GM23338 (cell line): ENCODE measurements at regions not wholly inside any gene's neighbourhood (a gene's known extent, or its start where the extent isn't known, plus 50 kb on each side); places are given as distances from the start of the nearest gene placed in this dataset.

Experiments
- ATAC-seq: fragments of 200-7000 bp; cut with Tn5 transposase; 3 replicates; pipeline ENCODE4 v1.9.1; 2020
- DNase-seq: peaks from one replicate; pipeline ENCODE4 v3.0.0-alpha.2; 2015; ENCODE audit warnings: low spot score
- H2AFZ ChIP-seq: fragments of 200-600 bp; sonication (generic); 2 replicates; pipeline ENCODE4 v1.8.0; 2016; ENCODE audit warnings: antibody characterized with exemption, mild to moderate bottlenecking, moderate library complexity
- H3F3A ChIP-seq: fragments of 200-600 bp; sonication (generic); replicated peaks from 2 replicates; pipeline ENCODE4 v1.8.0; 2017; ENCODE audit warnings: antibody characterized with exemption, mixed run types, low read depth
- H3K27ac ChIP-seq: fragments of 200-600 bp; sonication (generic); 2 replicates; pipeline ENCODE4 v1.6.1; 2016; ENCODE audit warnings: low read depth
- H3K27me3 ChIP-seq: fragments of 200-600 bp; sonication (generic); 2 replicates; pipeline ENCODE4 v1.8.0; 2016; ENCODE audit warnings: mild to moderate bottlenecking, mixed run types, moderate library complexity; ENCODE audit not compliant: insufficient read depth
- H3K36me3 ChIP-seq: fragments of 200-600 bp; sonication (generic); 2 replicates; pipeline ENCODE4 v1.8.0; 2016; ENCODE audit warnings: mild to moderate bottlenecking; ENCODE audit not compliant: insufficient read depth
- H3K4me1 ChIP-seq: fragments of 200-600 bp; sonication (generic); 2 replicates; pipeline ENCODE4 v1.8.0; 2016; ENCODE audit warnings: mild to moderate bottlenecking, moderate library complexity; ENCODE audit not compliant: insufficient read depth
- H3K4me2 ChIP-seq: fragments of 200-600 bp; sonication (generic); 2 replicates; pipeline ENCODE4 v1.7.1; 2017; ENCODE audit warnings: mixed run types
- H3K4me3 ChIP-seq: fragments of 200-600 bp; sonication (generic); 2 replicates; pipeline ENCODE4 v1.6.1; 2016; ENCODE audit warnings: mixed run types
- H3K79me2 ChIP-seq: fragments of 200-600 bp; sonication (generic); replicated peaks from 2 replicates; pipeline ENCODE4 v1.8.0; 2017; ENCODE audit warnings: mild to moderate bottlenecking; ENCODE audit not compliant: insufficient read depth
- H3K9me2 ChIP-seq: fragments of 200-600 bp; sonication (generic); 2 replicates; pipeline ENCODE4 v1.8.0; 2017; ENCODE audit not compliant: insufficient read depth
- H4K20me1 ChIP-seq: fragments of 200-600 bp; sonication (generic); replicated peaks from 2 replicates; pipeline ENCODE4 v1.8.0; 2017; ENCODE audit warnings: mild to moderate bottlenecking; ENCODE audit not compliant: insufficient read depth
- H3K27ac Mint-ChIP-seq: 2 replicates; pipeline ENCODE4 v1.8.0; 2020; ENCODE audit warnings: inconsistent platforms, mild to moderate bottlenecking, moderate library complexity, mixed read lengths
- H3K27me3 Mint-ChIP-seq: 3 replicates; pipeline ENCODE4 v1.8.0; 2022; ENCODE audit warnings: low read depth, mild to moderate bottlenecking, moderate library complexity, mixed read lengths, inconsistent platforms; ENCODE audit not compliant: insufficient read depth, poor library complexity
- H3K36me3 Mint-ChIP-seq: 3 replicates; pipeline ENCODE4 v1.8.0; 2021; ENCODE audit warnings: low read depth, mild to moderate bottlenecking, inconsistent platforms, moderate library complexity, mixed read lengths
- H3K4me1 Mint-ChIP-seq: 3 replicates; pipeline ENCODE4 v1.8.0; 2020; ENCODE audit warnings: mild to moderate bottlenecking, inconsistent platforms, mixed read lengths
- H3K4me3 Mint-ChIP-seq: 3 replicates; pipeline ENCODE4 v1.8.0; 2021; ENCODE audit warnings: moderate library complexity, mild to moderate bottlenecking, inconsistent platforms, mixed read lengths
- H3K9me3 Mint-ChIP-seq: 3 replicates; pipeline ENCODE4 v1.8.0; 2020; ENCODE audit warnings: moderate library complexity, mild to moderate bottlenecking, inconsistent platforms, mixed read lengths
- CREB1 ChIP-seq: fragments of 250-450 bp; sonication (Bioruptor Pico); IDR thresholded peaks from 2 replicates; pipeline ENCODE4 v1.5.0; 2020; ENCODE audit warnings: low read depth, mild to moderate bottlenecking, moderate library complexity
- CTCF ChIP-seq, 2 experiments: fragments of 200-600 bp in 1 of 2; sonication (generic) in 1 of 2; conservative IDR thresholded peaks; 2 replicates each; pipeline versions ENCODE4 v1.5.1 to v1.6.1; 2016 to 2017; ENCODE audit warnings: antibody characterized with exemption in 2 of 2, low read depth in 2 of 2, mild to moderate bottlenecking in 2 of 2, moderate library complexity in 1 of 2
- ETS1 ChIP-seq: IDR thresholded peaks from 2 replicates; pipeline ENCODE4 v1.6.1; 2016; ENCODE audit warnings: antibody characterized with exemption
- EZH2 ChIP-seq: fragments of 200-600 bp; sonication (generic); IDR thresholded peaks from one replicate; pipeline ENCODE4 v1.8.0; 2017; ENCODE audit warnings: antibody characterized with exemption, mild to moderate bottlenecking, low read depth; ENCODE audit not compliant: unreplicated experiment
- EZH2phosphoT487 ChIP-seq: fragments of 200-600 bp; sonication (generic); IDR thresholded peaks from one replicate; pipeline ENCODE4 v1.8.1; 2018; ENCODE audit warnings: antibody characterized with exemption; ENCODE audit not compliant: unreplicated experiment
- JUNB ChIP-seq: IDR thresholded peaks from one replicate; pipeline ENCODE4 v1.6.1; 2016; ENCODE audit warnings: antibody characterized with exemption; ENCODE audit not compliant: unreplicated experiment
- NANOG ChIP-seq: IDR thresholded peaks from 2 replicates; pipeline ENCODE4 v1.6.1; 2016; ENCODE audit warnings: antibody characterized with exemption, borderline replicate concordance
- POLR2AphosphoS5 ChIP-seq: IDR thresholded peaks from 2 replicates; pipeline ENCODE4 v1.6.1; 2016; ENCODE audit warnings: antibody characterized with exemption, low read depth
- REST ChIP-seq: IDR thresholded peaks from one replicate; pipeline ENCODE4 v1.6.1; 2018; ENCODE audit warnings: antibody characterized with exemption; ENCODE audit not compliant: unreplicated experiment
- STAT1 ChIP-seq: IDR thresholded peaks from one replicate; pipeline ENCODE4 v1.6.1; 2016; ENCODE audit warnings: antibody characterized with exemption; ENCODE audit not compliant: unreplicated experiment
- ZNF114 ChIP-seq: fragments of 250-450 bp; sonication (Bioruptor Pico); IDR thresholded peaks from 2 replicates; pipeline ENCODE4 v1.5.0; 2020; ENCODE audit warnings: mild to moderate bottlenecking, moderate library complexity
- ZNF331 ChIP-seq: fragments of 250-450 bp; sonication (Bioruptor Pico); IDR thresholded peaks from 2 replicates; pipeline ENCODE4 v1.5.0; 2020; ENCODE audit warnings: low read depth, mild to moderate bottlenecking, moderate library complexity
- ZNF462 ChIP-seq: fragments of 250-450 bp; sonication (Bioruptor Pico); IDR thresholded peaks from 2 replicates; pipeline ENCODE4 v1.5.0; 2020; ENCODE audit warnings: mild to moderate bottlenecking, moderate library complexity

- H3K27ac Mint-ChIP-seq, result no peak overlapping the region
- peak overlapping the region; percentile 9; the same call in 1 of the 2 replicates for H2AFZ ChIP-seq
- H3K27me3 Mint-ChIP-seq, result no peaks in the 10 kb centered on the region
- H3K27me3 ChIP-seq, result no peaks in the 10 kb centered on the region
- H3F3A ChIP-seq, result no peaks in the 10 kb centered on the region
- H3K27ac ChIP-seq, result no peak overlapping the region
- peaks cover 13% of the 10 kb centered on the region for H3K4me1 ChIP-seq
- TF ChIP-seq ZNF462, result no peak
- no peak for TF ChIP-seq EZH2phosphoT487
- TF ChIP-seq JUNB, result no peak
- no peak for TF ChIP-seq NANOG
- TF ChIP-seq EZH2, result no peak
- TF ChIP-seq REST, result no peak
- no peak for TF ChIP-seq CTCF (conservative IDR thresholded peaks at IDR 0.05; ENCODE audit: low read depth in 2 of 2)
- no peak for TF ChIP-seq ZNF114
- TF ChIP-seq ZNF331, result no peak
- TF ChIP-seq ETS1, result no peak
- no peak for TF ChIP-seq POLR2AphosphoS5
- no peak for TF ChIP-seq STAT1
- TF ChIP-seq CREB1 (CRISPR knock-in tag), result no peak
- no peaks in the 10 kb centered on the region for H4K20me1 ChIP-seq
- H3K4me3 Mint-ChIP-seq, result no peak overlapping the region
- peaks cover 16% of the 10 kb centered on the region for H3K4me1 Mint-ChIP-seq
- H3K36me3 Mint-ChIP-seq, result no peaks in the 10 kb centered on the region
- ATAC-seq, result no peak
- no peaks in the 10 kb centered on the region for H3K36me3 ChIP-seq
- H3K4me2 ChIP-seq, result no peak overlapping the region
- DNase-seq, result peak; percentile 9
- no peaks in the 10 kb centered on the region for H3K9me3 Mint-ChIP-seq
- no peak overlapping the region for H3K4me3 ChIP-seq
- H3K79me2 ChIP-seq, result no peaks in the 10 kb centered on the region
- H3K9me2 ChIP-seq, result no peaks in the 10 kb centered on the region
Measured at GRCh38 chr2:142693171-142693950, 184.1 kb upstream of the KYNU start.
